C4-2B (cell line): ENCODE measurements at regions not wholly inside any gene's neighbourhood (a gene's known extent, or its start where the extent isn't known, plus 50 kb on each side); places are given as distances from the start of the nearest gene placed in this dataset.

Source experiments
- ZFX ChIP-seq: fragments of 450-650 bp; IDR thresholded peaks from 2 replicates; pipeline ENCODE4 v1.6.1; 2017
- TF ChIP-seq, protein P1 (sequence below): fragments of 450-650 bp; conservative IDR thresholded peaks from 2 replicates; pipeline ENCODE4 v1.5.1; 2017; ENCODE audit warnings: mild to moderate bottlenecking

DNA sequence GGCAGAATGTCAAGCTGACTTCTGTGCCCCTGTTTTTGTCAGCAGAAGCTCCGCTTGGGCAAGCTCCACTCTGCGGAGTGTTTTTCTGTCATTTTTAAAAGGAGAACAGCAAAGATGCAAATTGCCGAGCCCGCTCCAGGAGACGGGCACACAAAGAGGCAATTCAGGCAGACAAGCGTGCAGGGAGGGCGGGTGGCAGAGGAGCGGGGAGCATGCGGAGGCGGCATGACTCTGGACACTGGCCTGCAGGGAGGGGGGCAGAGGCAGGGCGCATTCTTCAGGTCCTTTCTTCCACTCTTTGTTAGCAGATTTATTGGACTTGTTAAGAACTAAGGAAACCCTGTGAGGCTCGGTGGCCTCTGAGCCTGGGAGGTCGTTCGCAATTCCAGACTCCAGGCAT, 187.3 kb upstream of the RMST start:
- TF ChIP-seq, protein P1, sequence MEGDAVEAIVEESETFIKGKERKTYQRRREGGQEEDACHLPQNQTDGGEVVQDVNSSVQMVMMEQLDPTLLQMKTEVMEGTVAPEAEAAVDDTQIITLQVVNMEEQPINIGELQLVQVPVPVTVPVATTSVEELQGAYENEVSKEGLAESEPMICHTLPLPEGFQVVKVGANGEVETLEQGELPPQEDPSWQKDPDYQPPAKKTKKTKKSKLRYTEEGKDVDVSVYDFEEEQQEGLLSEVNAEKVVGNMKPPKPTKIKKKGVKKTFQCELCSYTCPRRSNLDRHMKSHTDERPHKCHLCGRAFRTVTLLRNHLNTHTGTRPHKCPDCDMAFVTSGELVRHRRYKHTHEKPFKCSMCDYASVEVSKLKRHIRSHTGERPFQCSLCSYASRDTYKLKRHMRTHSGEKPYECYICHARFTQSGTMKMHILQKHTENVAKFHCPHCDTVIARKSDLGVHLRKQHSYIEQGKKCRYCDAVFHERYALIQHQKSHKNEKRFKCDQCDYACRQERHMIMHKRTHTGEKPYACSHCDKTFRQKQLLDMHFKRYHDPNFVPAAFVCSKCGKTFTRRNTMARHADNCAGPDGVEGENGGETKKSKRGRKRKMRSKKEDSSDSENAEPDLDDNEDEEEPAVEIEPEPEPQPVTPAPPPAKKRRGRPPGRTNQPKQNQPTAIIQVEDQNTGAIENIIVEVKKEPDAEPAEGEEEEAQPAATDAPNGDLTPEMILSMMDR: no peak
- no peak for TF ChIP-seq ZFX
